ENCODE measurements at regions not wholly inside any gene's neighbourhood (a gene's known extent, or its start where the extent isn't known, plus 50 kb on each side); places are given as distances from the start of the nearest gene placed in this dataset.
A peak's percentile ranks its signal among the peaks of the same experiment; 100 is the strongest.

DNA sequence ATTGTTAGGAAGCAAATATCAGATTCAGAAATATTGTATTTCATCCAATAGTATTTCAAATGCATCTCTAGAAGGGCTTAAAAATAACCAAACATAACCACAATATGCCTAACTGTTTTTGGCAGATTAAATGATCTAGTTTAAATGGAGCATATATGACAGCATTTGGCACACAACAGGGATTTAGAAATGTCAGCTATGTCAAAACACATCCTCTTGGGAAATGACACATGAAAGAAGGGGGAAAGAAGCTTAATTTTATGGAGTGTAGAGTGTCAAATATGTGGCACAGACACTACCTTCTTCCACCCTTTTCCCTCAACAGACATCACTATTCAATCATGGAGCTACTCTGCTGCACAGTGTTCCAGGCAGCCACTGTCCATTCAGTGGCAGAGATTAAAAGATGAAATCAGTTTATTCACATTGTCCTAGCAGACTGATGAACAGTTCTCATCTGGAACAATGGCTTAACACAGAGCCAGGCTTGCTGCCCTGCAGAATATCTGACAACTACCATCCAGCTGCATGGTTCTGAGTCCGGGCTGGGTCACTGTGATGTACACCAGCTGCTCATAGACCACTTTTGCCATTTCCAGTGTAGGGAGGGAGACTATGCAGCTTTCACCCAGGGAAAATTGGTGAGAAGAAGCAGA, 349.8 kb downstream of the DHX35 start:
- no peak for DNase-seq (ENCODE audit: low spot score)

DNA sequence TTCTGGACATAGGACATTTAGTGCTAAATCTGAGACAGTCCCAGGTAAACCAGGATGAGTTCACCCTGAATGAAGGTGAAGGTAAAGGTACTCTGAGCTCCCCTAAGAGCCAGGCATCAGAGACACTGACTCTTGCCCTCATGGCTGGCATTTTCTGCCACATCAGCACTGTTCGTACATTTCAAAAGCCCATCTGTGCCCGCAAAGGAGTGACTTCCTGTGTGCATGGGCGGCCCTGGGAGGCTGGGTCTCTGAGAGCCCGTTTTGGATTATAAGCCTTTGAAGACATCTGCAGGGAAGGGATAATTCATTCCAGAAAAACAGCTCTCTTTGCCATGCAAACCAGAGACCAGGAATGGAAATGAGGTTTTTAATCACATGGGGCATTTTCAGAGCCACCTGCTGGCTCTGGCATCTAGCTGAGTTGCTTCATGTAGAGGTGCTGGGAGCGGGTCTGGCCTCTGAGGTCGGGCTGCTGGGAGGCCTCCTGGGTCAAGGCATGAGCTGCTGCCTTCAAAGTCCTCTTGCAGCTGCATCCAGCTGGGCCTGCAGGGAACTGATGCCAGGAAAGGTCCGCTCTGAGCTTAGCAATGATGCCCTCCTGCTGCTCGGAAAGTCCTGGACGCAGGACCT, 348.3 kb downstream of the DHX35 start:
- no peak for DNase-seq (ENCODE audit: low spot score)

DNA sequence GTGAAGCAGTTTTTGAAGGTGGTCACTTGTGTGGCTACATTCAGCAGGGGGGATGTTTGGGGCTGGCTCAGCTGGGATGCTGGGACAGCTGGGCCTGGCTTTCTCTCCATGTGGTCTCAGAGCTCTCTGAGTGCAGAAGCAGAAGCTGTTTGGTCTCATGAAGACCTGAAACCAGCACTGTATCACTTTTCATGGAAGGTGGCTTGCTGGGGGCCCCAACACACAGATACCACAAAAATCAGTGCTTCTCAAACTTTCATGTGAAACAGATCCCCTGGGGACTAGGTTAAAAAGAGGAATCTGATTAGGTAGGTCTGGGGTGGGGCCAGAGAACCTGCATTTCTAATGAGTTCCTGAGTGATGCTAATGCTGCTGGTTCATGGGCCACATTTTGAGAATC, 347.3 kb downstream of the DHX35 start:
- no peak for DNase-seq (ENCODE audit: low spot score)

DNA sequence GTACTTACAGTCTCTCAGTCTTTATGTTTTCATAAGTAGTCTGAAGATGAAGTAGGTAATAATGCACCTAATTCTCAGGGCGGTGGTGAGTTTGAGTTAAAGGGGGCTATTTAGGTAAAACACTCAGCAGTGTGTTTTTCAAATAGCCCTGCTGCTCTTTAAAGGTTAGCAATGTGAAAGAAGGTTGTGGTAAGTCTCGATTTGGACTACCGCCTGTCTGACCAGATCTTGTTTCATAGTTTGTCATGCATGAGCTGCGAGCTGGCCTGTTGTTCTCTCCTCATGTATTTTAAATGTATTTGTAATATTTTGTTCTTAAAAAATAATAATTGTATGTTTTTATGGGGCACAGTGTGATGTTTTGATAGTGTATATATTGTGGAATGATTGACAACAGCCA, 340.2 kb downstream of the DHX35 start:
- no peak for DNase-seq (ENCODE audit: low spot score)

DNA sequence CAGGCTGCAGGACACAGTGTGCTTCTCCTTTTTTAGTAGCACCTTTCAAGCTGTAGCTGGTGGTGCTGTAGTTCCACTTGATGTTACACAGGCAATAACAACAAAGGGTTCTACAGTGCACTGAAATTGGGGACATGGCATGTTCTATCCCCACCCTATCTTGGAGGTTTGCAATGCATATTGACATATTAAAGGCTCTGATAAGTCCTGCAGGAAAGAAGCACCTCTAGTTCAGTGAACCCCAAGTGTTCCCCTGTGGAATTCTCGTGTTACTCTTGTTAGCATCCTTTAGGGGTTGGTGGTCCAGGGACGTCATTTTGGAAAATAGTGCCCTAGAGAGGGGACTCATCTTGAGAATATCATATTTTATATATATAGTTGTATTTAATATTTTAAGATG, 337.6 kb downstream of the DHX35 start:
- no peak for DNase-seq (ENCODE audit: low spot score)

DNA sequence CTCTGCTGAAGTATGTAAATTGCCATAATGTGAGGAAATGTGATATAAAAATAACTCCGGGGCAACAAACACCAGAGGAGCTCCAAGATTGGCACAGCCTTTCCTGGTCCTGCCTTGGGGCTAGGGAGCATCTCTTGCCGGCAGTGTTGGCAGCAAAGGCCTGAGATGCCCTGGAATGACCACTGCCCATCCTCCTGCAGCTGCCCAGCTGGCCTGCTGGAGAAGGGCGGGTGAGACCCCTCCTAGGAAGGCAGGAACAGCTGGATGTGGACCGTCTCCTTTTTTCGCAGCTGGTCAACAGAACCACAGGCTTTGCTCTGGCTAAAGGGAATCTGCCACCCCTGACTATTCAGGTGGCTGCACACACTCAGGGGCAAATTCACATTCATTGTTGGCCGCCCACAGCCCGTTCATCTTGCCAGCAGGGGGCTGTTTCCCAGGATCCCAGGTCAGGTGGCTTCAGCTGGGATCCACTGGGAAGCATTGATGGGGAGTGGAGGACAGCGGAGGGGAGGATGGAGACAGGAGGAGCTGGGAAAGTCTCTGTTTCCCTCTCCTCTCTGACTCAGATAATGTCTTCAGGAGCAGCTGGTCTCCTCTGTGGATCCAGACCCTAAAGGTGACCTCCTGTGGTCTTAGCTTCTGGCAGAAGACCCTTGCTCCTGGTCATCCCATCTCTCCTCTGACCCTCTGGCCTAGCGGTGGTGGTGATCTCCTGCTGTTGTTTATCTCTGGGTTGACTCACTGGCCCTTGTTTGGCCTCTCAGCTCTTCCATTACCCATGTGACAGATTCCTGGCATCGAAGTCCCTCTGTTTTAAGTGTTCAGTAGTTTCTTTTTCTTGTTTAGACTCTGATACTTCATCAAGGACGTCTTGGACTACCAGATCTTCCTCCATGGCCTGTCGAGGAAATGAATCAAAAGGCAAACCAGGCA, 336.7 kb downstream of the DHX35 start:
- DNase-seq (ENCODE audit: low spot score) = no peak

DNA sequence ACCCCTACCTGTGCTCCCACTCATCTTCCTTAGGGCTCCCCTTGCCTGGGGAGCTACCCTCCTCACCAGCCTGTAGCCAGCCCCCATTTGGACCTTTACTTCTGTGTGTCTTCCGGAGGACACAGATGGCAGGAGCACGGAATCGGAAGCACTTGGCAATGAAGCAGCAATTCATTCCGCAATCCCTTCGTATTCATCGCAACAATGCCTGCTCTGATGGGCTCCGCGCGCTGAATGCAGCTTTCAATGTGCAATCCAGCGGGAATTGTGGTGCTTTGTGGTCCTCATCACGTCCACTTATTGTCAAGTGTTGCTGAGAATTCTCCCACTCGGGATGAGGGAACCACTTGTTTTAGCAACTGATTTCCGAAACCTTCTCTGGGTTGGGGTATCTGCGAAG, 336.0 kb downstream of the DHX35 start:
- DNase-seq (ENCODE audit: low spot score) = no peak

DNA sequence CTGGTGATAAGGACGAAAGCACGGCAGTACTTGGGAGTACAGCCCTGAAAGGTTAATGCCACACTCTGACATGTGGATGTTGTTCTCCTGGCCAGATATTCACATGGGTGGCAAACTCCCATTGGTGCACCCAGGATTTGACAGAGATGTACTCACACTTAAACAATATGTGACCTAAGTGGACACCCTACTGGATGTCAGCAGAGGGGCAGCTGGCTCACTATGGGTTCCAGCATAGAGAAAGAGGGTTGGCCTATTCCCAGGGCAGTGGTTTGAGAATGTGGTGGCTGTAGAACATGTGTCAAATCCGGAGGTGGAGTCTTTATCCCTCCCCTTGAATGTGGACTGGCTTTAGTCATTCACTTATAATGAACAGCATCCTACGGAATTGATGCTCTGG, 333.2 kb downstream of the DHX35 start:
- DNase-seq (ENCODE audit: low spot score) = no peak

DNA sequence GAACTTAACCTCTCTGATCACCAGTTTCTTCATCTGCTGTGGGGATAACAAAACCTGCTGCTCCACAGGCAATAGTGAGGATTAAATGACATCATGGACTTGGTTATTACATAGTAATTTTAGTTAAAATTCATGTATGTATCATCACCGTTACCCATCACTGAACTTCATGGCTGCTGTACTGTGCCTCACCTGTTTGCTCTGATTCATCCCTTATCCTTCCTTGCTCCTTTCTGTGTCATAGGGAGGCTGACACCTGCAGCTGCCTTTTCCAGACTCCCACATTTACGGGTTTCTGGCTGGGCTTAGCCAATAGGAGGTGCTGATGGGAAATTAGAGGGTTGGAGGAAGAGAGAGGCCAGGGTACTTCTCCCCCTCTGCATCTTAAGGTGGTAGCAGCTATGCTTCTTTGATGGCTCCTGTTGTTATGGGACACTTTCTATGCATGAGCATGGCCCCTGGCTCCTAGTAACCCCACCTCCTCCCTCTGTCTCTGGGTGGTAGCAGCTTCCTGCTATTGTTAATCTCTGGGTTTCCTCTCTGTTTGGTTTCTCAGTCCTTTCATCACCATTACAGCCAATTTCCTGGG, 332.1 kb downstream of the DHX35 start:
- DNase-seq (ENCODE audit: low spot score) = no peak

DNA sequence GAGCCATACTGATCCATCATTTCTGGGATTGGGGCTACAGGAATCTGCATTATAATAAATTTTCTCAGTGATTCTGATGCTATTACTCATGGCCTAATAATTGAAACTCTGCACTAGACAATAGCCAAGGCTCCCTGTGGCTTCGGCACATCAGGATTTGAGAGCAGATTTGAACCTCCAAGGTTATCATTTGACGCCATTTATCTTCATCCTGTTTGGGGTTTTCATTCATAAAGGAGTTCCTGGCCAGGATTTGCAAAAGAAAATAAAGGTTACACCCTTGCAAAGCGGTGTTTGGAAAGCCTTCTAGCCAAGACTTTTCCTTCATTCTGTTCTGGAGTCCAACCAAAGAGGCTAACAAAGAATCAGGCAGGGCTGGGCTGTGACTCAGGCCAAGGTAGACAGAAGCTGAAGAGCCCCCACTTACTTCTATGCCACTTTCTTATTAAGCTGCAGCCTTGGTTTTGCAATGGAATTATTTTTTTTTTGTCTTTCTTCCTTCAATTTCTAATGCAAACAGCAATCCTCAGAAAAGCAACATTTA, 330.1 kb downstream of the DHX35 start:
- DNase-seq (ENCODE audit: low spot score) = no peak

DNA sequence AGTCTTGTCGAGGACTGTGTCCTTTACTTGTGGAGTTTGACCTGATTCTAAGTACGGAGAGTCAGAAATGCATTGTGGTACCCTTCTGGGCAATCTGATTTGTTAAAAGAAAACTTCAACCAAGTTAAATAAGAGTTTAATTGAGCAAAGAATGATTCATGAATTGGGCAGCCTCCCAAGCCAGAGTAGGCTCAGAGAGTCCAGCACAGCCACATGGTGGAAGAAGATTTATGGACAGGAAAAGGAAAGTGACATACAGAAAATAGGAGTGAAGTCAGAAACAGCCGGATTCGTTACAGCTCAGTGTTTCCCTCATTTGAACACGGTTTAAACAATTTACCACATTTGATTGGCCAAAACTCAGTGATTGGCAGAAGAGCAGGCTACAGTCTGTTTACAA, 329.2 kb downstream of the DHX35 start:
- DNase-seq (ENCODE audit: low spot score) = no peak

DNA sequence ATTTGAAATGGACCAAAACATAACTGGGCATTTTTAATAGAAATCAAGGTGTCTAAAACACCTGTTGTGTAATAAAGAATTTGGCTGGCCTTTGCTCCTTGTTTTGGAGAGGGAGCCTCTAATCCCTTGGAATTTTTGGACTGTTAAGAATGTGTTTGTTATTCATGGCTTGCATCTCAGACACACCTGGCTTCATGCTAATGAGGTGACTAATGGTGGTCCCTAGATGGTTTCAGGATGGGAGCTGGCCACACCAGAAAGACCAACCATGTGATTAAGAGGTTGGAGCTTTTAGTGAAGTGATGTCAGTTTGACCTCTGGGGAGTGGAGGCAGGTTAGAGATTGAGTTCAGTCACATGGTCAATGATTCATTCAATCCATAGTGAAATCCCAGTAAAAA, 328.4 kb downstream of the DHX35 start:
- no peak for DNase-seq (ENCODE audit: low spot score)

DNA sequence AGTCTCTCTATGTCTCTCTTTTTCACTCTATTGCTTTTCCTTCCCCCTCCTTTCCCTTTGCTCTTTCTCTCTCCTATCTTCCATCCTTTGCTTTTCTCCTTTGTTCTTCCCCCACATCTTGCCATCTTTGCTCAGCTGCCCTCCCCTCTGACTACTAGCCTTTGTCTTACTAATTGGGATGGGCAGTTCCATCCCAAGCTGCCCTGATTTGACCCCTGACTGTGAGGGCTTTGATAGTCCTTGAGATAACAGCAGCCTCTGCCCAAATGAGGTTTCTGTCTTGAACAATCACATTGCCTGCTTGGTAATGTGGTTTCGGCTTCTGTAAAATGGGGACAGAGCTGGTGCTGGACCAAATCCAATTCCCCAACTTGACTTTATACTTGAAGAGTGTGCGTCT, 327.7 kb downstream of the DHX35 start:
- no peak for DNase-seq (ENCODE audit: low spot score)

DNA sequence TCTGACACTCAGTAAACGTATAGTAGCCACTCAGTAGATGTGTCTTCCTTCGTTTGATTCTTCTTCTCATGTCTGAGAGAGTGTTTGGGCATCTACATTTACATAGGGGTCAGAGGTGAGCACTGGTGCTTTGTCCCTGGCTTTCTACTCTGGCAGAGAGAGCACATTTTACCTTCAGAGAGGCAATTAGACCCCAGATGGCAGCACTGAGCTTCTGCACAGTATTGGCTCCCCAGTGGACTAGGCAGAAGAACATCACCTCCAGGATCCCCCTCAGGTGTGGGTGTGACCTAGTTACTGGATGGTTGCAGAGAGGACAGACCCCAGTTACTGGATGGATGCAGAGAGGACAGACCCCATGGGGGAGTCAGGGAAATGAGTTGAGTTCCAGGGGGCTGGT, 327.2 kb downstream of the DHX35 start:
- DNase-seq (ENCODE audit: low spot score) = no peak

DNA sequence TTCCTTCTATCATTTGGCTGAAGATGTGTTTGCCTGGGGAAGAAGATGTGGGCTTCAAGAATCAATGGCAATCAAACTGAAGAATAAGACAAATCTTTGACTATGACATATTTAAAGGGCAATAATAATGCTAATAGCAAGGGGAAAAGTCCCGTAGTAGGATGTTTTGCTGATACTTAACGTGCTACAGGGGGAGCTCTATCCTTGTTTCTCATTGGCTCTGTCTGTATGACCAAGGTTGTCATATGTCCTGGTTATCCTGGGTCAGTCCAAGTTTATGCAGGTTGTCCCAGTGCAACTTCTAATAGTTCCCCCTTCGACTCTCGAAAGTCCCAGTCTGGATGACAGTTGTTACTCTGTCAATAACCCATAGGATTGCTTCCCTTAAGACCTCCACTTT, 321.3 kb downstream of the DHX35 start:
- no peak for DNase-seq (ENCODE audit: low spot score)

DNA sequence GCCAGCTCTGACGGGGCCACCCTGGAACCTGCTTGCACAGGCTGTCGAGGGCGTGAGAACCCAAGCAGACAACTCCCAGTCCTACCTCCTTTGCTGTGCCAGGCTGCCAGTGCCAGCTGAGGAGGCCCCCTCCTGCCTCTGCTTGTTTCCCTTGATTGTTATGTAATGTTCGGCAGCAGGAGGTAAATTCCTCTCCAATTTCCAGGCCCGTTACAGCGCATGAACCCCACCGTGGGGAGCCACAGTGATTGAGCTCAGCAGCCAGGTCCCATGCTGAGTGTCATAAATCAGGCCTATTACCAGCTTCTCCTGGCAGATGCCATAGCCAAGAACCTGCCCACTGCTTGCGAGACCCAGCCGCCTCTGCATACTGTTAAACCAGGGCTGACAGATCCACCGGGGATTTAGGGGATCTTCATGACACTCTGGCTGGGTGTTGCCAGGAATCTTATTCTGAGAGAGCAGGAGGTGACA, 320.5 kb downstream of the DHX35 start:
- DNase-seq (ENCODE audit: low spot score) = peak; percentile 73

DNA sequence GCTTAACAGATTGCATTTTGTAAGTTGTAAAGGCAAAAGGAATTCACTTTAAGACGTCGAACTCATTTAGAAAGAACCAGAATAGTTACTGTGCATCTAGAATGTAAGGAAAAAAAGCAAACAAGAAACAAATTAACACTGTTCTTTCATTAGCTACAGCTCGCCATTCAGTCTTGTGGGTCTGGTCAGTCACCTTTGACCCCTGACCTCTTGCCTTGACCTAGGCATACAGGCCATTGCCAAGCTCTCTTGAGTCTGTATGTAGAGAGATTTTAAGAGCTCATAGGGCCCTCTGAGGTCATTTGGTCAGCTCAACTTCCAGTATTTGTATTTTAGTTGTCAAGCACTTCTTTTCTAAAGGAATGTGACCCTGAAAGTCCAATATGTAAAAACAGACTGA, 318.7 kb downstream of the DHX35 start:
- no peak for DNase-seq (ENCODE audit: low spot score)

DNA sequence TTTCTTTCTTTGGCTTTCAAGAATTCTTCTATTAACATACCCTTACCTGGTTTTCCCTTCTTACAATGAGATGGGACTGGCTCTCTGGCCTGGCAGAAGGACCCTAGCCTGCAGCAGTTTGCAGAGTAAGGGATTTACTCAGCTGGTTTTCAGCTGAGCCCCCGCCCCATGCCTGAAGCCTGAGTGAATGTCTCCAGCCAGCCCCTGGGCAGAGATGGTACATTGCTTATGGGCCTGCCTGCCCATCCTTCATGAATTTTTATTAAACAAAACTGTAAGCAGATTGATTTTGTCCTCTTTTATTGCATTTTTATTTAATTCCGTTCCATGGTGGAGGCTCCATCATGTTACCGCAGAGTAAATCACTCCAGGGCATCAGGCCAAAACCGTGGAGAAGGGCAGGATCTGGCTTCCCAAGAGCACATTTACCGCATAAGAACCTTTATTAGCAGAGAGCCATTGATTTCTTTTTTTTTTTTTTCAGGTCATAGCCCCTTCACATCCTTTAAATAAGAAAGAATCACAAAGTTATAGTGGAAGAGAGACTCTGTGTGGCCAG, 316.2 kb downstream of the DHX35 start:
- DNase-seq (ENCODE audit: low spot score) = no peak

DNA sequence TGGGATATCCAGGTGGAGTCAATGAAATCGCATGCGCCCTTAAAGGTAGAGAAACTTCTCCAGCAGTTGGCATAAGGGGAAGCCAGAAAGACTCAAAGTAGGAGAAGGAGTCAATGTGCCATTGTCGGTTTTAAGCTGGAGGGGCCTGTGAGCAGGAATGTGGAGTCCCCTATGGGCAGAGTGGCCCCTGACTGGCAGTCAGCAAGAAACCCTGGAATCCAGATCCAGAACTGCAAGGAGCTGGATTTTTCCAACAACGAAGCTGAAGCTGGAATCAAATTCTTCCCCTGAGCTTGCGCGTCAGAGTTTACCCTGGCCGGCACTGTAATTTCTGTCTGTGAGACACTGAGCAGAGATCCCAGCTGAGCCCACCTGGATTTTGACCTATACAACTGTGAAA, 315.0 kb downstream of the DHX35 start:
- no peak for DNase-seq (ENCODE audit: low spot score)

DNA sequence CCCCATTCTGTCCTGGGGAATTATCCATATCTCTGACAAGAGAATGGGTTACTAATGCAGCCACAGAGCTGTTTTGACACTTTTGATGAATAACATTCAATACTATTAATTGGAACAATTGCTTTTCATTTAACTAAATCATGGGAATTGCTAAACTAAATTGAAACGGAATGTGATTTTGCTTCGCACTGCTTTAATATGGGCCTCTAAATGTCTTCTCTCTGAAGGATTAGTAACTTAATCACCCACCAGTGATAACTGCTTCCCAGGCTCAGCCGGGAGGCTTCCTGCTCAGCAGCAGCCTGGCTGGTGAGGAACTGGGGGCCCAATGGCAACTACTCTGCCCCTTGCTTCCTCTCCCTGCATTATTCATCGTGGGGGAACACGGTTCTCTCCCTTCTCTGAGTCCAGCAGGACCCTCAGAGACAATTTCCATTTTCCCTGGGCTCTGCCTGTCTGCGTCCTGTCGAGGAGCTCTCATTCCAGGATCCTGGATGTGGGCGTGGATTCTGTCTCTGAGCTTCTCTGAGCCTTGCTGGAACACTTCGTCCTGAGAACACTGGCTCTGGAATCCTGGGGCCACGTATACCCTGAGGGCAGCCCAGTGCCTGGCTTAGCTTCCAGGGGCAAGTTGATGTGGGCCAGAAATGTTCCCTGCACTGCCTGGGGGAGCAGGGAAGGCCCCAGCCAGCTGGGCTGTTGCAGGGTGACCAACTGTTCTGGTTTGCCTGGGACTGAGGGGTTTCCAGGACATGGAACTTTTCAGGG, 308.9 kb downstream of the DHX35 start:
- DNase-seq (ENCODE audit: low spot score) = no peak

All from cerebellar cortex (tissue), 1 donor.